RCC 7860 (cell line): ENCODE measurements at regions not wholly inside any gene's neighbourhood (a gene's known extent, or its start where the extent isn't known, plus 50 kb on each side); places are given as distances from the start of the nearest gene placed in this dataset.
"Not testable (repeated sequence)": the region's sequence is repeated elsewhere in the genome, so short reads cannot be mapped to it uniquely, and the experiment has no call there.

Experiments
- DNase-seq: peaks from one replicate; pipeline ENCODE4 v3.0.0-alpha.2; 2015; ENCODE audit warnings: low spot score
- FAIRE-seq: peaks from 2 replicates; lab custom pipeline; 2012; peaks lifted over from hg19 to GRCh38; lab: Jason Lieb, UNC

DNA sequence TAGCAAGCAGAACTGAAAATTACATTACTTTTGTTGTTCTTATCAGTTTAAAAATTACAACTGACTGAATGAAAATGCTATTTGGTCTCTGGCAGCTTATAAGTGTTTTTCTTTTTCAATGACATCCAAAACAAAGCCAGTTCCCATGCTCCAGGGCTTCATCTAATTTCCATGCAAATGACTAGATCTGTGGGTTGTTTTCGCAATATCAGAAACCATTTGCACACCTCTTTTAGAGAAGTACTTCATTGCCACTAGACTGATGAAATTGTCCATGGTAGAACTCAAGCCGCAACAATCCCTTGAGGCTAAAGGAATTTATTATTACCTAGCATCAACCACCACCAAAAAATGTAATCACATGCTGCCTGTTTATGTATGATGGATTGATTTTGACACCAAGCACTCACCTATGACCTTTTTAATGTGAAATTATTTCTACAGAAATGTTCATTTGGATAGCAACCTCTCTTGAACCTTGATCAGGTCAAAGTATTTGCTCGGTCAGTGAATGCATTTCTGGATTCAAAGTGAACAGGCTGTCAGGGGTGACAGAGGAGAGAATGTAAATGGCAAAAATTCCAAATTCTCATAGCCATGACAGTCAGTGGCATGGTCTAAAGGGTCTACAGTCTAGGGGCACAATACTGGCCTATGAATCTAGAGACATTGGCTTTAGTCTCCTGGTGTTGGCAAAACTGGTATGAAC is 769.3 kb downstream of the SORCS1 start:
- no peak for DNase-seq
- FAIRE-seq: no peak

DNA sequence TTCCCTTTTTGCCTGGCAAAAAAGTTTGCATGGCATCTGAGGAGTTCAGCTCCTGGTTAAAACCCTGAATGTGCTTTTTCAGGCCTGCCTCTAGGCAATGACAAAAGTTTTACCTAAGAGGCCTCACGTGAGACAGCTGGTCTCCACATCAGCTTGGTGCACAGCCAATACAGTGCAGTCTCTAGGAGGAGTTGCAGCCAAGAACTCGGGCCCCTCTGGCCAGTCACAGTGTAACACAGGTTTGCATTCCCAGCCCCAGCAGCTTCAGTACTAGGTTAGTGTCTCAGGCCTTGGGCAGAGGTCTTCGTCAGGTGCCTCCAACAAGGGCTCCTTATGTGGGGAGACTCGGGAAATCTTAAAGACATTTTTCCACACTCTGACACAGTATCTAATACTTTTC is 771.7 kb downstream of the SORCS1 start:
- FAIRE-seq (no peak), DNase-seq (no peak)

DNA sequence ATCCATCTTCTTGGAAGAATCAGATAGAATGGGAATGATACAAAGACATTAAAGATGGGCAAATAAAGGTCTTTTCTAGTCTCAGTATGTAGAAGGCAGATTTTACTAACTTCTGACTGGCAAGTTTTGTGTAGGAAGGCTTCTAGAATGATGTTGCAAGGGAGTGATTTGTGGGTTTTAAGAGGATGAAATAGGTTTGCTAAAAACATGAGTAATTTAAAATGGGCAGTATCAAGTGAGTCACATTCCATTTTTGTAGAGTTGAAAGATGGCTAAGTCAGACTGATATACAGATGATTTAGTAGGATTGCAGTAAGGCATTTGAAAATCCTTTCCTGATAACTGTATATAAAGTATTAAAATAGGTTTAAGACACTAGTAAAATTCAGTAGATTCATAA is 777.4 kb downstream of the SORCS1 start:
- FAIRE-seq (no peak), DNase-seq (no peak)

DNA sequence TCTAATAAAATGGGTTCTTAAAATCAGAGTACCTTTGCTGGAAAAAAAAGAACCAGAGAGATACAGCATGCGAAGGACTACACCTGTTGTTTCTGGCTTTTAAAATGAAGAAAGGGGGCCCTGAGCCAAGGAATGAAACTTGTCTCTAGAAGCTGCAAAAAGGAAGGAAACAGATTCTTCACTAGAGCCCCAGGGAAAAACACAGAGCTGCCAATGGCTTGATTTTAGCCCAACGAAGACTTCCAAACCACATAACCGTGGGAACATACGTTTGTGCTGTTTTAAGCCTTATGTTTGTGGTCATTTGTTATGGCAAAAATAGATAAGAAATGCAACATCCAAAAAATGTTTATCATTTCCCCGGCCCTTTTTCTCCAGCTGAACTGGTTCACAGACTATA is 780.0 kb downstream of the SORCS1 start:
- no peak for FAIRE-seq

DNA sequence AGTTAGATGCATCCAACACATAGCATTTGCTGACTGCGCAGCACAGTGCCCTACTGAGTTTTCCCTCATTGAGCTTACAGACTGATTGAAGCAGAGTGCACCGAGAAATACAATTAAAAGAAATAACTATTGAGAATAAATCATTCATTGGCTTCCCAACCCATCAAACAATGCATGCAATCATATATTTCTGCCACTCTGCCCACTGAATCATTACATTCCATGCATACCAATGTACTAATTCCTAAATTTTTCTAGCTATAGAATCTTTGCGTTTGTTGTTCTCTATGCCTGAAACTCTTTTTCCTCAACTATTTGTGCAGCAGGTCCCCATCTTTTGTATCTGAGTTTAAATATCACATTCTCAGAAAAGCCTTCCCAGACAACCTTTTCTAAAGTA is 783.8 kb downstream of the SORCS1 start:
- DNase-seq (no peak), FAIRE-seq (no peak)

More for the DNA sequence above, 780.0 kb downstream of the SORCS1 start:
- DNase-seq: no peak

DNA sequence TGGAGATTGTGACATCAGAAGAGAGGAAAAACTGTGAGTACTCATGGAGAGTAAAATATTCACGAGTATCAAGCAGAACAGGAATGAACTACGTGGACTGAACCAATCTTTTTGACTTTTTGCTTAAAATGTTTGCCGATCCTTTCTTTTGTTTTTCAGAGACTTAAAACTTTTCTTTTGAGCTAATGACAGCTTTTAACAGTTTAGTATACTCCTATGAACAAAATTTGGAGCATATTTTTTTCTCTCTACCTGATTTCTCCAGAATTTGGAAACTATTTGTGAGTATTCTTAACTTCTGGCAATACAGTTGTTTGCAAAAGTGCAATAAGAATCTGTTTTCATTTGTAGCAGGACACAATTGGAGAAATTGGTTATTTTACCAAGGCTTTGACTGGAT is 786.3 kb downstream of the SORCS1 start:
- FAIRE-seq (no peak), DNase-seq (no peak)

DNA sequence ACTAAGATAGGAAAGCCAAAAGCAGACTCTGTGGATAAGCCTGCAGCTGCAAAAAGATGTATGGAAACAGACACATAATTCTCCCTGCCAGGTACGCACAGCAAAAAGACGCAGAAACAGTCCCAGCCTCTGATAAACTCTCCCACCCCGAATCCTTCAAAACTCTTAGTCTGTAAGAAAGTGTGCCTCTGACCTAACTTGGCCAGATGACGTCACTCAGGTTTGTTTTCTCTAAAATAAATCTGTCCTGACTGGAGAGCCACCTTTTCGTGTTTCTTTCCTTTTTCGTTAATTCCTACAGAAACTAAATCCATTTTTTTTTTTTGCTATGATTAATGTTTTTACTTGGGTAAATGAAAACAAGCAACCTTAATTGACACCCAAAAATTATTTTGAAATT is 793.8 kb downstream of the SORCS1 start:
- FAIRE-seq: no peak
- no peak for DNase-seq

DNA sequence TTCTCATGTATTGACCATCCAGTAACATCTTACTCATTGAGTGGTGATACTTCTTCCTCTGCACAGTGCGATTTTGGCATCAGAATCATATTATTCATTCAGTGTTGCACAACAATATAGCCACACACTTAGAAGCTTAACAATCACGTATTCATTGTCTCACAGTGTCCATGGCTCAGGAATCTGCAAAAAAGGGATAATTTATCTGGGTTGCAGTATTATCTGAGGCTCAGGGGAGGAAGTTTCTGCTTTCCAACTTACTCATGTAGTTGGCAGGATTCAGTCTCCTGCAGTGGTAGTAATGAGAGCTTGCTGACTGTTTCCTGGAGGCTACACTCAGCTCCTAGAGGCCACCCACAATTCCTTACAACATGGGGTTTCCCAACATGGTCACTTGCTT is 803.6 kb downstream of the SORCS1 start:
- FAIRE-seq (no peak), DNase-seq (no peak)

DNA sequence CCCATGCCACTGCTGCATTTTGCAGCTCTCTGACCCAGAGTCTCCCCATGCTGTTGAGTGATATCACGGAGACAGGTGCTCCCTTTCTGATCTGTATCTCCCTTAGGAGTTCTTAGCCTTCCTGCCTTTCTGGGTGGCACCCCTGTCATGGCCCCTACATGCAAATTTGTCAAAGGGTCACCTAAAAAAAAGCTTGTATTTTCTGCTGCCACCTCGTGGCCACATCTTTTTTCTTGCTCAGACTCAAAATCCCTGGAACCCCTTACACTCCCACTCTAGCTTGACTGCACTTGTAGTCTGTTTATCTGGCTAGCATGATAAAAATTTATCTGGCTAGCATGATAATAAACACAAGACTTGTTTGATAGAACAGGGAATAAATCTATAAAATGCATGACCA is 809.1 kb downstream of the SORCS1 start:
- no peak for DNase-seq
- FAIRE-seq: no peak

DNA sequence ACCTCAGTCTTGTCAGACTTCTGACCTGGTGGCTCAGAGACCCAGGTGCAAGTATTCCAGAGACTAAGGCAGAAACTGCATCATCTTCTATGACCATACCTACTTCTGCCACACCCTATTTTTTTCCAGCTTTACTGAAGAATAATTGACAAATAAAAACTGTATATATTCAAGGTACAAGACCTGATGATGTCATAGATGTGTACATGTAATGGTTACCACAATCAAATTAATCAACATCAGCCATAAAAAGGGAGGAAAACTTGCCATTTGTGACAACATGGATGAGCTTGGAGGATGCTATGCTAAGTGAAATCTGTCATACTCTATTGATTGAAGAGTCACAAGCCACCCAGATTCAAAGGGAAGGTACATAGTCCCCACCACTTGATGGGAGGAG is 815.6 kb downstream of the SORCS1 start:
- FAIRE-seq (no peak), DNase-seq (no peak)

DNA sequence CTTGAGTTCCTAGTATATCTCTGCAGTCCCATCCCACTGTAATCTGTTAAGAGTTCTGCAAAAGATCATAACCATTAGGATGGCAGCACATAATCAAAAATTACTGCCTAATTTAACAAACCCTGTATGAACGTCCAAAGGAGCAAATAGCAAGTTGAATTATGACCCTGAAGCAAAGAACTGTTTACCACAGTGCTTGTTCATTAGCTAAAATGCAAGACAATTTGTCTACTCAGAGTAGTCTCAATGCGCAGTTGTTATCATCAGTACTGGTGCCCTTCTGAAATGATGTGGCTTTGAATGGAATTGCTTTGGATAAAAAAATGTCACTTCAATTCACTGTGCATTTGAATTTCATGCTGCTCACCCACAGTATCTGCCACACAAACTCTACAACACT is 817.0 kb downstream of the SORCS1 start:
- FAIRE-seq: no peak
- no peak for DNase-seq

DNA sequence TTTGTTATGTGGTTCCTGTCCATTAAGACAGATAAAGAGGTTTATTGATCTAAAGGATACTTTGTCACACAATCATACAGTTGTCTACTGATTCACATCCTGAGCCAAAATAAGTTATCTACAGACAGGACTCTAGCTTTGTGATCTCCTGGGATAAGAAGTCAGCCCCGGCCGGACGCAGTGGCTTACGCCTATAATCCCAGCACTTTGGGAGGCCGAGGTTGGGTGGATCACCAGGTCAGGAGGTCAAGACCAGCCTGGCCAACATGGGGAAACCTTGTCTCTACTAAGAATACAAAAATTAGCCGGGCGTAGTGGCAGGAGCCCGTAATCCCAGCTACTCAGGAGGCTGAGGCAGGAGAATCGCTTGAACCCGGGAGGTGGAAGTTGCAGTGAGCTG is 821.0 kb downstream of the SORCS1 start:
- FAIRE-seq, DNase-seq: not testable (repeated sequence)

DNA sequence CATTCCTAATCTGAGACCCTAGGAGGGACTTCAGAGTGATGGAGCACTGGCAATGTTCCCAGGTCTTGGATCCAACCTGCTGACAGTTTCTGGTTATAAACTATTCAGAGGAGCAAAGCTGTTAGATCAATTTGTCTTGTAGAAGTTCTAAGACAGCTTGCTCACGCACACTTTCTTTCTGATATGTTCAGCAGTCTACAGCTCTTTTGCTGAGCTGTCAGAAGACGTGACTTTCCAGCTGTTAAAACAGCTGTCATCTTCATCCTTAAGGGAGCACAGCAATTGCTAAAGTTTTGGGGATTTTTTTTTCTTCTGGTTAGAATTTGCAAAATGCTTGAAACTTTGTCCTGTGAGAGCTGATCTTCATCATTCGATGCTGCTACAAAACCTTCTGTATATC is 823.1 kb downstream of the SORCS1 start:
- no peak for DNase-seq
- FAIRE-seq: no peak

DNA sequence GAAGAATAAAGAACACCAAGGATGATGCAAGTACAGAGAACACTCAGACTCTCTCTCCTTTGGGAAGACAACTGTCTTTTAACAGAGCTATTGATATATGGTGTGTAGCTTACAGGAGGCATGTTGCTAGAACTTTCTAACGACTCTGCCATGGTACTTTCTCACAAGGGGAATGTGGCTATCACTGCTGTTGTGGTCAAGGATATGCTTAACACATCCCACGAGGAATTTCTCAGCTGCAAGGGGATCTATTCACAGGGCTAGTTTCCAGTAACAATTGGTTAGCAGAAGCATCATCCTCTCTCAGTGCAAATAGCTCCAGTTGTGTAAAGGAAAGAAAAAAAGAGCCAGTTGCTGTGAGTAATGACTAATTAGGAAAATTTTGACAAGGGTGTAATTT is 826.0 kb downstream of the SORCS1 start:
- FAIRE-seq (no peak), DNase-seq (no peak)

DNA sequence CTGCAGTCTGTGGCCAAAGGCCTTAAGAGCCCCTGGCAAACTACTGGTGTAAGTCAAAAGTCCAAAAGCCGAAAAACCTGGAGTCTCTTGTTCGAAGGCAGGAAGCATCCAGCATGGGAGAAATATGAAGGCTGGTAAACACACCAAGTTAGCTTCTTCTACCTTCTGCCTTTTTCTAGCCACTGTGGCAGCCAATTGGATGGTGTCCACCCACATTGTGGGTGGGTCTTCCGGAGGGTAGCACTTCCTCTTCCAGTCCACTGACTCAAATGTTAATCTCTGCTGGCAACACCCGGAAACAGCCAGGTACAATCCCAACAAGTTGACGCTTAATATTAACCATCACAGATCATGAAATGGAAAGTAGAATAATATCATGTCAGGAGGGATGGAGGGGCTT is 827.6 kb downstream of the SORCS1 start:
- no peak for FAIRE-seq
- DNase-seq: no peak

DNA sequence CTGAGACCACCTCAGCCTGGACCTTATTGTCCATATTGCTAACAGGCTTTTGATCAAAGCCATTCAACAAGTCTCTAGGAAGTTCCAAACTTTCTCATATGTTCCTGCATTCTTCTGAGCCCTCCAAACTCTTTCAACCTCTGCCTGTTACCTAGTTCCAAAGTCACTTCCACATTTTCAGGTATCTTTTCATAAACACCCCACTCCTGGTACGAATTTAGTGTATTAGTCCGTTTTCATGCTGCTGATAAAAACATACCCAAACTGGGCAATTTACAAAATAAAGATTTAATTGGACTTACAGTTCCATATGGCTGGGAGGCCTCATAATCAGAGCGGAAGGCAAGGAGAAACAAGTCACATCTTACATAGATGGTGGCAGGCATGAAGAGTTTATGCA is 836.8 kb downstream of the SORCS1 start:
- DNase-seq: no peak

DNA sequence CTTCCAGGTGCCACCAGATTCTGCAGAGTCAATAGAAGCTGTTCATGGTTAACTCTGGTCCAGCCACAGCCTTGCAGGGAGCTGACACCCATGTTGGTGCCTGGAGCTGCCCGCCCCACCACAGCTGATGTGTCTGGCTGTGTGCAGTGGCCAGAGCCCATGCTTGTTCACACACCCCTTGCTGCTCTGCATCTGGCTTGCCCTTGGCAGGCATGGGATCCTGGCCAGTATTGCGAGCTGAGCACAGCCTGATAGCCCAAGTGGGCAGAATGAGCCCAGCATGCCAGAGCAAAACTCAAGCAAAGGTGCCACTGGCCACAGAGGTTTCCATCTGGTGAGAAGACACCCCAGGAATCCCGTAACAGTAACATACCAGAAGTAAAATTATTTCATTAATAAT is 843.6 kb downstream of the SORCS1 start:
- DNase-seq: no peak
- FAIRE-seq: no peak

More for the DNA sequence above, 836.8 kb downstream of the SORCS1 start:
- FAIRE-seq: no peak

DNA sequence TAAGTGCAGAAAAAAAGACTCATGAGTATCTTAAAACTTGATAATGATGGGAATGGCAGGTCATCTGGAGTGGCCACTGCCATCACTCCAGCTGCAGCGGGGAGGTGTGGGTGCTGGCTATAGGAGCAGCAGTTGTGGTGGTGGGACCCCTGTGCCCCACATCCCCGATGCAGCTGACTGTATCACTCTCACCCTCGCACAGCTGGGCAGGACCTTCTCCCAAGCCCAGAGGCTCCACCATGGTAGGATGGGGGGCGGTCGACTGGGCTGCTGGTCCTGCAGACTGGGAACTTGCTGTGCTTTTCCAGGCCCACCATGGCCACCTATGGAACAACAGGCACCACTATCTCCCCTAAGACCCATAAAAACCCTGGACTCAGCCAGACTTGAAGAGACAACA is 844.4 kb downstream of the SORCS1 start:
- DNase-seq: no peak
- no peak for FAIRE-seq

DNA sequence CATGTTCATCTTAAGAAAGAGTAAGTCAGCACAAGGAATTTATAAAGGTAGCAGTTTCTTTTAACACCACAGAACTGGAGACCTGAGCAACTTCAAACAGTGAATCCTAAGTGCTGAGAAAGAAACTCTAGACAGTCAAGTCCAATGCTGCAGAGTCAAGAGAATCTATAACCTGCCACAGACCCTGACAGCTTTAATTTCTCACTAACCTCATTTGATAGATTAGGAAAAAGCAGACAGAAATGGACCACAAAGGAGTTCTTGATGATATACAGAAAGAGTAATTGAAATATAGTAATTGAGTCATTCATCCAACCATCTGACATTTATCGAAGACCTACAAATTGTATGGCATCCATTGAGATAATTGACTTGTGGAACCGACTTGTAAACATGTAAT is 847.0 kb downstream of the SORCS1 start:
- FAIRE-seq (no peak), DNase-seq (no peak)

DNA sequence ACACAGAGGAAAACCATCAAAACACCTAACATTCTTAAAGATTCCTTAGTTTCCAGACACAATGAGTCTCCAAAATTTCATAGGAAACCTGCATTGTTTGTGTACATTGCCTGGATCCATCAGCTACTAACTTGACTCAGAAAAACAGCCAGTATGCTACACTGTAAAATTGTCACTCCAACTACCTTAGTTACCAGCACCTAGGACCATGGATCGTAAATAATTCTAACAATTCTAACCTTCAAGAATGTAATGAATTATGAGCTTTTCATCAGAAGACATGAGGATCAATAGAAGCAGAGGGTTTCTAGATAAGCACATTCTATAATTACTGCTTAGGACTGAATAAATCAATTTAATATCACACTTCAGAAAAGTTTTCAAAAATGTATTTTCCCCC is 851.5 kb downstream of the SORCS1 start:
- FAIRE-seq (no peak), DNase-seq (no peak)

DNA sequence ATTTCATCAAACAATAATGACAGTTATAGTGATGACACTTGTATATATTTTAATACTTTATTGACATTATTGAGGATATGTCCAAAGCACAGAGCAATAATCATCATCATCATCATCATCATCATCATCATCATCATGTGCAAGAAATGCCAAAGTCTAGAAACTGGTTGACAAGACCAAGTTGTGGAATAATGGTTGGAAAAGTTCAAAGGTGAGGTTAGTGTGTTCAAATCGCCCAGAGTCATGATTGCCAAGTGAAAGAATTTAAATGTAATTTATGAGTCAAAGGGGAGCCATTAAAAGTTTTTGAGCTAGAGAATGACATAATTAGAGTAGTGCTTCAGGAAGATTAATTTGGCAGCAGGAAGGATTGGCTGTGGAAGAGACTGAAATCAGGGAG is 852.4 kb downstream of the SORCS1 start:
- DNase-seq (no peak), FAIRE-seq (no peak)

DNA sequence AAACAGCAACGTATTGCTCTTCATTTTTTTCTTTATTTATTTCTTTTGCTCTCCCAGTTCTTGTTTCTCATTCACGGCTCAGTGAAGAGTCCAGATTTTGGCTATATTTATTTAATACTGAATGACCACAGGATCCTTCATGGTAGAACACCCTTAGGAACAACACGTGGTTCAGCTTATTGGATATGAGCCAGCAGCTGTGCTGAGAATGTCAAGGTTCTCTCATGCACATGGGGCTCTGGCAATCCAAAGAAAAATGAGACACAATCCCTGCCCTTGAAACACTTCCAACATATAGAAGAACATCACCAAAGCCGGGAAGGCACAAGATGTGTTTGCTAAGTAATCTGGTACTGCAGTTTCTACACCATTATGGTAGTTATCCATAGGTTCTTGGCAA is 852.9 kb downstream of the SORCS1 start:
- FAIRE-seq (no peak), DNase-seq (no peak)

DNA sequence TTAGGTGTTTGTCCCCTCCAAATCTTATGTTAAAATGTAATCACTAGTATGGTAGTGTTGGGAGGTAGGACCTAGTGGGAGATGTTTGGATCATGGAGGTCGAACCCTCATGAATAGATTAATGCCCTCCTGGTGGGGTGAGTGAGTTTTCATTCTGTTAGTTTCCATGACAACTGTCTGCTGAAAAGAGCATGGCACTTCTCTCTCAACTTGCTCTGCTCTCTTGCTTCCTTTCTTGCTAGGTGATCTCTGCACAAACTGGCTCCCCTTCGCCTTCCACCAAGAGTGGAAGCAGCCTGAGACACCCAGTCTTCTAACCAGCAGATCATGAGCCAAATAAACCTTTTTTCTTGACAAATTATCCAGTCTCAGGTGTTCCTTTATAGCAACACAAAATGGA is 853.9 kb downstream of the SORCS1 start:
- no peak for DNase-seq
- FAIRE-seq: no peak
